Activated naive CD8-positive, alpha-beta T cell treated with anti-CD3 and anti-CD28 coated beads, Interleukin-2, amount 10 ng/mL, durations not matched to agents 7 days and 5 days (primary cell): ENCODE measurements at regions not wholly inside any gene's neighbourhood (a gene's known extent, or its start where the extent isn't known, plus 50 kb on each side); places are given as distances from the start of the nearest gene placed in this dataset.

Source experiments
- ATAC-seq: fragments of 150-1000 bp; cut with Tn5 transposase; one replicate; pipeline ENCODE4 v1.10.0; 2021; ENCODE audit warnings: low read depth, moderate library complexity
- POLR2A ChIA-PET: fragments of 350-600 bp; sonication (Branson Sonifier 250); formaldehyde crosslinking; loops from one replicate; lab custom pipeline; 2021; ENCODE audit warnings: antibody characterized with exemption; lab: Charles Lee
- DNase-seq: peaks from one replicate; pipeline ENCODE4 v3.0.0; 2021
- H3K27ac Mint-ChIP-seq: one replicate; pipeline ENCODE4 v1.8.0; 2022; ENCODE audit warnings: mild to moderate bottlenecking, mixed read lengths
- H3K27me3 Mint-ChIP-seq: one replicate; pipeline ENCODE4 v1.8.0; 2022; ENCODE audit warnings: mild to moderate bottlenecking, moderate library complexity, mixed read lengths
- H3K36me3 Mint-ChIP-seq: one replicate; pipeline ENCODE4 v1.8.0; 2021; ENCODE audit warnings: mild to moderate bottlenecking, mixed read lengths
- H3K4me1 Mint-ChIP-seq: one replicate; pipeline ENCODE4 v1.8.0; 2021; ENCODE audit warnings: mixed read lengths
- H3K4me3 Mint-ChIP-seq: one replicate; pipeline ENCODE4 v1.8.0; 2022; ENCODE audit warnings: mild to moderate bottlenecking, moderate library complexity, mixed read lengths
- H3K9me3 Mint-ChIP-seq: one replicate; pipeline ENCODE4 v1.8.0; 2021; ENCODE audit warnings: mixed read lengths

- POLR2A ChIA-PET = no interaction called here
- ATAC-seq = no peak
- Mint-ChIP-seq H3K4me1 (no peaks in the 10 kb centered on the region), H3K4me3 (no peak overlapping the region), H3K27me3 (peaks cover 2% of the 10 kb centered on the region), H3K36me3 (no peaks in the 10 kb centered on the region), H3K27ac (no peak overlapping the region), H3K9me3 (no peaks in the 10 kb centered on the region)
- DNase-seq = no peak
Measured at GRCh38 chr16:54703339-54703738, 227.3 kb upstream of the IRX5 start.

GRCh38 chr16:54699656-54700055, 231.0 kb upstream of the IRX5 start:
- no peak for ATAC-seq
- Mint-ChIP-seq H3K9me3 (no peaks in the 10 kb centered on the region), H3K4me3 (no peak overlapping the region), H3K4me1 (no peaks in the 10 kb centered on the region), H3K36me3 (no peaks in the 10 kb centered on the region), H3K27ac (no peak overlapping the region), H3K27me3 (no peaks in the 10 kb centered on the region)
- POLR2A ChIA-PET = no interaction called here
- DNase-seq = no peak

- H3K36me3 Mint-ChIP-seq = no peaks in the 10 kb centered on the region
- POLR2A ChIA-PET = no interaction called here
- no peak overlapping the region for H3K27ac Mint-ChIP-seq
- H3K9me3 Mint-ChIP-seq = no peaks in the 10 kb centered on the region
- no peaks in the 10 kb centered on the region for H3K27me3 Mint-ChIP-seq
- H3K4me3 Mint-ChIP-seq = no peak overlapping the region
- DNase-seq (no peak), ATAC-seq (no peak)
- no peaks in the 10 kb centered on the region for H3K4me1 Mint-ChIP-seq
Measured at GRCh38 chr16:54697677-54698076, 233.0 kb upstream of the IRX5 start.

DNA sequence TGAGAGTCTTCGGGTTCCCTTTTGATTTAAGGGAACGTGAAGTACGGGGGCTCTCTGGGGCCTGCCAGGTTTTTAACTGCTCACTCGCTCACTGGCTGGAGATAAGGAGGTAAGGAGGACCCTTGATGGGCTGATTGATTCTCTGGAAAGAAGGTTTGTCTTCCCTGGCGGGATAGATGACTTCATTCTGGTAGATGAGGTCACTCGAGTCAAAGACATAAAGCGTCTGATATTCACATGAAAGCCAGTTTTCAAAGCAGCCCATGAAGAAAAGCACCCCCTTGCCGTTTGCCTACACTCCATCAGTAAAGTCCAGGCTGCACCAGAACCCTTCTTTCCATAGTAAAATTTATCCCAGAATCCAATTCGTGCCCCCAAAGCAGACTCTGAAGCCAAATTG, 233.7 kb upstream of the IRX5 start:
- POLR2A ChIA-PET = no interaction called here
- DNase-seq (no peak), ATAC-seq (no peak)
- Mint-ChIP-seq H3K4me1 (no peaks in the 10 kb centered on the region), H3K9me3 (no peaks in the 10 kb centered on the region), H3K36me3 (no peaks in the 10 kb centered on the region), H3K4me3 (no peak overlapping the region), H3K27me3 (no peaks in the 10 kb centered on the region), H3K27ac (no peak overlapping the region)

DNA sequence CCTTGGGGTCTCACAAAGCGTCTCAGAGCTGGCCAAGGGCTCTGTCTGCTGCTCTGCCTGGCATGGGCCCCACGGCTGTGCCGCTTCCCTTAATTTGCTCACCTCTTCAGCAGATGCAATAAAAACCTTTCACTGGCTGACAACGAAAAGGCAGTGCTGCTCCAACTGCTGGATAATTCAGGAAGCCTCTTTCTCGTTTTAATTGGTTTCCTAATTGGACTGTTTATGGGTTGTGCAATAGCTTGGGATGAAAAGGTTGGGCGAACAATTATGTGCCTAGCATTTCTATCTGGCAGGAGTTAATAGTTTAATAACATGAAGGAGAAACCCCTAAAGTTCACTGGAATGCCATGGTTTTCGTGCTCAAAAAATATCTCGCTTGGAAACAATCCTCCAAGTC, 234.1 kb upstream of the IRX5 start:
- ATAC-seq (no peak), DNase-seq (no peak)
- no peak overlapping the region for H3K4me3 Mint-ChIP-seq
- H3K36me3 Mint-ChIP-seq = no peaks in the 10 kb centered on the region
- H3K4me1 Mint-ChIP-seq = no peaks in the 10 kb centered on the region
- no peak overlapping the region for H3K27ac Mint-ChIP-seq
- POLR2A ChIA-PET = no interaction called here
- no peaks in the 10 kb centered on the region for H3K27me3 Mint-ChIP-seq
- H3K9me3 Mint-ChIP-seq = no peaks in the 10 kb centered on the region

DNA sequence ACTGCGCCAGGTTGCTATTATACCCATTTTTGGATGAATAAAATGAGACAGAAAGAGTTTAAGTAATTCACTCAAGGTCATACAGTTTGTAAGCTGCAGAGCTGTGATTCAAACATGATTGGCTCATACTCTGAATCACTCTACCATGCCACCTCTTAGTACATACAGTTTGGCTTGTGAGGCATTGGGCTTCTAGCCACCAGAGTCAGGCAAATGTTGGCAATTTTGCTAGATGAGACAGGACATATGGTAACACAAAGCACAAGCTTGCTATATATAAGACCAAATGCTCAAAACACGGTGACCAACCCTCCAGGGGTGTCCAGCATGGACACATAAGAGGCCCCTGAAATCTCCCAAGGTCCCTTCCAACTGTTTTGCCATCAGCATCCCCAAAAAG, 236.0 kb upstream of the IRX5 start:
- H3K4me3 Mint-ChIP-seq = no peak overlapping the region
- no peaks in the 10 kb centered on the region for H3K4me1 Mint-ChIP-seq
- DNase-seq (no peak), ATAC-seq (no peak)
- H3K36me3 Mint-ChIP-seq = no peaks in the 10 kb centered on the region
- H3K27me3 Mint-ChIP-seq = no peaks in the 10 kb centered on the region
- no peak overlapping the region for H3K27ac Mint-ChIP-seq
- no peaks in the 10 kb centered on the region for H3K9me3 Mint-ChIP-seq
- POLR2A ChIA-PET = no interaction called here

GRCh38 chr16:54693864-54694263, 236.8 kb upstream of the IRX5 start:
- no peak for ATAC-seq
- no peaks in the 10 kb centered on the region for H3K27me3 Mint-ChIP-seq
- H3K4me3 Mint-ChIP-seq = no peak overlapping the region
- no peaks in the 10 kb centered on the region for H3K4me1 Mint-ChIP-seq
- no peak overlapping the region for H3K27ac Mint-ChIP-seq
- no peaks in the 10 kb centered on the region for H3K36me3 Mint-ChIP-seq
- no peak for DNase-seq
- POLR2A ChIA-PET = no interaction called here
- H3K9me3 Mint-ChIP-seq = no peaks in the 10 kb centered on the region

GRCh38 chr16:54690710-54691109, 240.0 kb upstream of the IRX5 start:
- ATAC-seq (no peak), DNase-seq (no peak)
- Mint-ChIP-seq H3K9me3 (no peaks in the 10 kb centered on the region), H3K36me3 (no peaks in the 10 kb centered on the region), H3K4me3 (no peak overlapping the region), H3K4me1 (no peaks in the 10 kb centered on the region), H3K27me3 (no peaks in the 10 kb centered on the region), H3K27ac (no peak overlapping the region)
- POLR2A ChIA-PET = no interaction called here

DNA sequence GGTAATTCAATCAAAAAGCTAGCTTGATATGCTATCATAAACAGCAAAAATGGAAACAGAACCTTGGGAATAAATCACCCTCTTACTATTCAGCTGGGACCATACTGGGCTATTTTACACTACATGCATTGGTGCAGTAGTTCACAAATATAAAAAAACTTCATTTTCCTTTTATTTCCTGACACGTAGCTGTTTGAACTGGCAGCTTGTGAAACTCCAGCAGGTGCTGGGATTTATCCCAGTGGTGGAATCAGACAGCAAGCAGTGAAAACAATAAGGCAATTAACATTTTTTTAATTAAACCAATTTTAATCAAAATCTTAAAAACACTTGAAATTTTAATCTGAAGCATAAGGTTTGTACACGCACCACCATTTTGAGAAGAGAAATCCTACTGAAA, 240.4 kb upstream of the IRX5 start:
- no peak overlapping the region for H3K4me3 Mint-ChIP-seq
- H3K9me3 Mint-ChIP-seq = no peaks in the 10 kb centered on the region
- POLR2A ChIA-PET = no interaction called here
- no peaks in the 10 kb centered on the region for H3K4me1 Mint-ChIP-seq
- no peaks in the 10 kb centered on the region for H3K36me3 Mint-ChIP-seq
- no peak for ATAC-seq
- H3K27me3 Mint-ChIP-seq = no peaks in the 10 kb centered on the region
- DNase-seq = no peak
- H3K27ac Mint-ChIP-seq = no peak overlapping the region

DNA sequence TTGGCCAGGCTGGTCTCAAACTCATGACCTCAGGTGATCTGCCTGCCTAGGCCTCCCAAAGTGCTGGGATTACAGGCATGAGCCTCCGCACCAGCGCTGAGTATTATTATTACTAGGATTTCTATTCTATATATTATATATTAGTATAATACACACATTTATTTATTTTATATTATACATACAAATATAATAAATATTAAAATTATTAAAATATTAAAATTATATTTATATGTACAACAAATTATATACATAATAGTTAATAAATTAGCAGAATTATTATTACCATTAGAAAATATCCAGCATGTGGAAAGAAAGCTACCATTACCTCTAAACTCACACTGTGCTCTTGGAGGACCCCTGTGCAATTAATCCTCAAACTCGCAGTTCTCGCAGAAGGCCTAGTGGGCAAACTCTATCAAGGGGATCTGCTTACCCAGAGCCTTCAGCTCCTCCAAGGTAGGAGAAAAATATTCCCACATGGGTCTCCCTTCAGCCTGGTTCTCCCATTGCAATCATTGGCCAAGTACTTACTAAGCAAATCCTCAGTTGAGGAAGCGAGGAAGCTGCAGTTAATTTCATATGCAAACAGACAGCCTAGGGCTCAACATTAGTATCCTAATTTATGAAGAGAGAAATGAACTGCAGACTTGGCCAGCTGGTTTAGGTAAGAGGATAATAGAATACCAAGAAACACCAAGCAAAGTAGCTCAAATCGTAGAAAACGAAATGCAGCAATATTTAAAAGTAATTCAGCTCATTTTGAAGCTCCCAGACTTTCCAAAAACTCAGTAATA, 241.4 kb upstream of the IRX5 start:
- Mint-ChIP-seq H3K36me3 (no peaks in the 10 kb centered on the region), H3K4me1 (no peaks in the 10 kb centered on the region), H3K9me3 (no peaks in the 10 kb centered on the region), H3K4me3 (no peak overlapping the region), H3K27ac (no peak overlapping the region), H3K27me3 (no peaks in the 10 kb centered on the region)
- no peak for DNase-seq
- no peak for ATAC-seq
- POLR2A ChIA-PET = no interaction called here

GRCh38 chr16:54688339-54688738, 242.3 kb upstream of the IRX5 start:
- H3K9me3 Mint-ChIP-seq = no peaks in the 10 kb centered on the region
- DNase-seq (no peak), ATAC-seq (no peak)
- POLR2A ChIA-PET = no interaction called here
- no peaks in the 10 kb centered on the region for H3K36me3 Mint-ChIP-seq
- no peak overlapping the region for H3K27ac Mint-ChIP-seq
- H3K27me3 Mint-ChIP-seq = no peaks in the 10 kb centered on the region
- no peaks in the 10 kb centered on the region for H3K4me1 Mint-ChIP-seq
- H3K4me3 Mint-ChIP-seq = no peak overlapping the region

- no peaks in the 10 kb centered on the region for H3K27me3 Mint-ChIP-seq
- ATAC-seq (no peak), DNase-seq (no peak)
- no peaks in the 10 kb centered on the region for H3K9me3 Mint-ChIP-seq
- H3K36me3 Mint-ChIP-seq = no peaks in the 10 kb centered on the region
- H3K4me3 Mint-ChIP-seq = no peak overlapping the region
- POLR2A ChIA-PET = no interaction called here
- no peaks in the 10 kb centered on the region for H3K4me1 Mint-ChIP-seq
- no peak overlapping the region for H3K27ac Mint-ChIP-seq
Measured at GRCh38 chr16:54687043-54687899, 243.4 kb upstream of the IRX5 start.

- Mint-ChIP-seq H3K9me3 (no peaks in the 10 kb centered on the region), H3K4me1 (no peaks in the 10 kb centered on the region), H3K36me3 (no peaks in the 10 kb centered on the region), H3K27me3 (no peaks in the 10 kb centered on the region), H3K4me3 (no peak overlapping the region), H3K27ac (no peak overlapping the region)
- POLR2A ChIA-PET = no interaction called here
- ATAC-seq = no peak
- DNase-seq = no peak
Measured at GRCh38 chr16:54685682-54686081, 245.0 kb upstream of the IRX5 start.

DNA sequence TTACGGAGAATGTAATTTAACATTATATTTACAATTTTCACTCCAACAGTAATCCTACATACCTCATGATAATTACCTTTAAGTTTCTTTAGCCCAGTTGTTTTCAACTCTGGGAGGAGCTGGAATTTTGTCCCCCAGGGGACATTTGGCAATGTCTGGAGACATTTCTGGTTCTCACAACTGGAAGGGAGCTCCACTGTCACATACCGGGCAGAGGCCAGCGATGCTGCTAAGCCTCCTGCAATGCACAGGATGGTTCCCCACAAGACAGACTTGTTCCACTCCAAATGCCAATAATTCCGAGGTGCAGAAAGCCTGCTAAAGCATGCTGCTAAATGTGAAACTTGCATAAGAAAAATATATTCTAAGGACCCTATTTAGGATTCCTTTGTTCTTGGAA, 251.1 kb upstream of the IRX5 start:
- H3K27ac Mint-ChIP-seq = no peak overlapping the region
- POLR2A ChIA-PET = no interaction called here
- no peaks in the 10 kb centered on the region for H3K9me3 Mint-ChIP-seq
- H3K4me3 Mint-ChIP-seq = no peak overlapping the region
- no peaks in the 10 kb centered on the region for H3K36me3 Mint-ChIP-seq
- no peak for DNase-seq
- no peak for ATAC-seq
- no peaks in the 10 kb centered on the region for H3K27me3 Mint-ChIP-seq
- H3K4me1 Mint-ChIP-seq = no peaks in the 10 kb centered on the region
